ENCODE measurements at regions not wholly inside any gene's neighbourhood (a gene's known extent, or its start where the extent isn't known, plus 50 kb on each side); places are given as distances from the start of the nearest gene placed in this dataset.
"Not testable (repeated sequence)": the region's sequence is repeated elsewhere in the genome, so short reads cannot be mapped to it uniquely, and the experiment has no call there.

GRCh38 chr1:96425382-96426129 is 296.0 kb upstream of the PTBP2 start:
- H3K4me1 ChIP-seq (ENCODE audit: control insufficient read depth, insufficient read depth, low read length): no peaks in the 10 kb centered on the region
- no peaks in the 10 kb centered on the region for H3K27me3 ChIP-seq (ENCODE audit: control insufficient read depth, insufficient read depth, low read length)
- no CpG with 5 or more reads among the region's 5 CpGs for WGBS (ENCODE audit: insufficient coverage, insufficient read length)
- no peaks in the 10 kb centered on the region for H3K9me3 ChIP-seq (ENCODE audit: control insufficient read depth, insufficient read depth, low read length)
- no peak overlapping the region for H3K27ac ChIP-seq (ENCODE audit: low read length)
- H3K4me3 ChIP-seq (ENCODE audit: low read length): no peak overlapping the region
- no peak for DNase-seq (ENCODE audit: low read depth, low spot score)
- no peaks in the 10 kb centered on the region for H3K36me3 ChIP-seq (ENCODE audit: control insufficient read depth, insufficient read depth, low read length)

GRCh38 chr1:96427616-96428015 is 294.0 kb upstream of the PTBP2 start:
- no CpG with 5 or more reads among the region's 2 CpGs for WGBS (ENCODE audit: insufficient coverage, insufficient read length)
- DNase-seq (ENCODE audit: low read depth, low spot score): no peak
- no peaks in the 10 kb centered on the region for H3K4me1 ChIP-seq (ENCODE audit: control insufficient read depth, insufficient read depth, low read length)
- no peaks in the 10 kb centered on the region for H3K9me3 ChIP-seq (ENCODE audit: control insufficient read depth, insufficient read depth, low read length)
- H3K36me3 ChIP-seq (ENCODE audit: control insufficient read depth, insufficient read depth, low read length): no peaks in the 10 kb centered on the region
- no peaks in the 10 kb centered on the region for H3K27me3 ChIP-seq (ENCODE audit: control insufficient read depth, insufficient read depth, low read length)
- no peak overlapping the region for H3K4me3 ChIP-seq (ENCODE audit: low read length)
- no peak overlapping the region for H3K27ac ChIP-seq (ENCODE audit: low read length)

- H3K27me3 ChIP-seq (ENCODE audit: control insufficient read depth, insufficient read depth, low read length): no peaks in the 10 kb centered on the region
- H3K36me3 ChIP-seq (ENCODE audit: control insufficient read depth, insufficient read depth, low read length): no peaks in the 10 kb centered on the region
- no peak overlapping the region for H3K4me3 ChIP-seq (ENCODE audit: low read length)
- whole genome bisulfite sequencing (ENCODE audit: insufficient coverage, insufficient read length): no CpG with 5 or more reads among the region's 1 CpG
- no peaks in the 10 kb centered on the region for H3K4me1 ChIP-seq (ENCODE audit: control insufficient read depth, insufficient read depth, low read length)
- DNase-seq (ENCODE audit: low read depth, low spot score): no peak
- H3K27ac ChIP-seq (ENCODE audit: low read length): no peak overlapping the region
- no peaks in the 10 kb centered on the region for H3K9me3 ChIP-seq (ENCODE audit: control insufficient read depth, insufficient read depth, low read length)
These were observed 276.3 kb upstream of the PTBP2 start for GRCh38 chr1:96445302-96445701.

- H3K27me3 ChIP-seq (ENCODE audit: control insufficient read depth, insufficient read depth, low read length): no peaks in the 10 kb centered on the region
- H3K36me3 ChIP-seq (ENCODE audit: control insufficient read depth, insufficient read depth, low read length): no peaks in the 10 kb centered on the region
- WGBS (ENCODE audit: insufficient coverage, insufficient read length): no CpG with 5 or more reads among the region's 3 CpGs
- H3K4me3 ChIP-seq (ENCODE audit: low read length): no peak overlapping the region
- no peak overlapping the region for H3K27ac ChIP-seq (ENCODE audit: low read length)
- no peaks in the 10 kb centered on the region for H3K9me3 ChIP-seq (ENCODE audit: control insufficient read depth, insufficient read depth, low read length)
- no peak for DNase-seq (ENCODE audit: low read depth, low spot score)
- peaks cover 7% of the 10 kb centered on the region for H3K4me1 ChIP-seq (ENCODE audit: control insufficient read depth, insufficient read depth, low read length)
These were observed 257.5 kb upstream of the PTBP2 start for GRCh38 chr1:96464066-96464465.

- no peaks in the 10 kb centered on the region for H3K9me3 ChIP-seq (ENCODE audit: control insufficient read depth, insufficient read depth, low read length)
- H3K4me1 ChIP-seq (ENCODE audit: control insufficient read depth, insufficient read depth, low read length): peaks cover 7% of the 10 kb centered on the region
- H3K36me3 ChIP-seq (ENCODE audit: control insufficient read depth, insufficient read depth, low read length): no peaks in the 10 kb centered on the region
- H3K4me3 ChIP-seq (ENCODE audit: low read length): no peak overlapping the region
- H3K27me3 ChIP-seq (ENCODE audit: control insufficient read depth, insufficient read depth, low read length): no peaks in the 10 kb centered on the region
- no peak overlapping the region for H3K27ac ChIP-seq (ENCODE audit: low read length)
- no peak for DNase-seq (ENCODE audit: low read depth, low spot score)
- no CpG with 5 or more reads among the region's 5 CpGs for WGBS (ENCODE audit: insufficient coverage, insufficient read length)
These were observed 257.1 kb upstream of the PTBP2 start for GRCh38 chr1:96464522-96464921.

GRCh38 chr1:96464991-96465390 is 256.6 kb upstream of the PTBP2 start:
- Histone ChIP-seq H3K27ac (ENCODE audit: low read length) (no peak overlapping the region), H3K27me3 (ENCODE audit: control insufficient read depth, insufficient read depth, low read length) (no peaks in the 10 kb centered on the region), H3K9me3 (ENCODE audit: control insufficient read depth, insufficient read depth, low read length) (no peaks in the 10 kb centered on the region), H3K36me3 (ENCODE audit: control insufficient read depth, insufficient read depth, low read length) (no peaks in the 10 kb centered on the region), H3K4me3 (ENCODE audit: low read length) (no peak overlapping the region), H3K4me1 (ENCODE audit: control insufficient read depth, insufficient read depth, low read length) (peaks cover 7% of the 10 kb centered on the region)
- no CpG with 5 or more reads among the region's 3 CpGs for WGBS (ENCODE audit: insufficient coverage, insufficient read length)
- DNase-seq (ENCODE audit: low read depth, low spot score): no peak

- Histone ChIP-seq H3K36me3 (ENCODE audit: control insufficient read depth, insufficient read depth, low read length) (no peaks in the 10 kb centered on the region), H3K9me3 (ENCODE audit: control insufficient read depth, insufficient read depth, low read length) (no peaks in the 10 kb centered on the region), H3K4me1 (ENCODE audit: control insufficient read depth, insufficient read depth, low read length) (peaks cover 7% of the 10 kb centered on the region), H3K27me3 (ENCODE audit: control insufficient read depth, insufficient read depth, low read length) (no peaks in the 10 kb centered on the region), H3K4me3 (ENCODE audit: low read length) (no peak overlapping the region), H3K27ac (ENCODE audit: low read length) (no peak overlapping the region)
- WGBS (ENCODE audit: insufficient coverage, insufficient read length): no CpG with 5 or more reads among the region's 8 CpGs
- DNase-seq (ENCODE audit: low read depth, low spot score): no peak
These were observed 256.1 kb upstream of the PTBP2 start for GRCh38 chr1:96465441-96465840.

GRCh38 chr1:96466842-96467241 is 254.7 kb upstream of the PTBP2 start:
- no peaks in the 10 kb centered on the region for H3K9me3 ChIP-seq (ENCODE audit: control insufficient read depth, insufficient read depth, low read length)
- no peak overlapping the region for H3K27ac ChIP-seq (ENCODE audit: low read length)
- no peak overlapping the region for H3K4me3 ChIP-seq (ENCODE audit: low read length)
- peaks cover 7% of the 10 kb centered on the region for H3K4me1 ChIP-seq (ENCODE audit: control insufficient read depth, insufficient read depth, low read length)
- H3K36me3 ChIP-seq (ENCODE audit: control insufficient read depth, insufficient read depth, low read length): no peaks in the 10 kb centered on the region
- WGBS (ENCODE audit: insufficient coverage, insufficient read length): no CpG with 5 or more reads among the region's 1 CpG
- peaks cover 1% of the 10 kb centered on the region; the same call in 1 of the 2 replicates for H3K27me3 ChIP-seq (ENCODE audit: control insufficient read depth, insufficient read depth, low read length)
- DNase-seq (ENCODE audit: low read depth, low spot score): no peak

GRCh38 chr1:96469726-96470125 is 251.9 kb upstream of the PTBP2 start:
- peaks cover 28% of the 10 kb centered on the region for H3K27me3 ChIP-seq (ENCODE audit: control insufficient read depth, insufficient read depth, low read length)
- H3K27ac ChIP-seq (ENCODE audit: low read length); H3K9me3 ChIP-seq (ENCODE audit: control insufficient read depth, insufficient read depth, low read length); H3K4me3 ChIP-seq (ENCODE audit: low read length); H3K4me1 ChIP-seq (ENCODE audit: control insufficient read depth, insufficient read depth, low read length); DNase-seq (ENCODE audit: low read depth, low spot score); H3K36me3 ChIP-seq (ENCODE audit: control insufficient read depth, insufficient read depth, low read length): not testable (repeated sequence)
- WGBS (ENCODE audit: insufficient coverage, insufficient read length): no CpG with 5 or more reads among the region's 24 CpGs

GRCh38 chr1:96472471-96472870 is 249.1 kb upstream of the PTBP2 start:
- H3K4me3 ChIP-seq (ENCODE audit: low read length): no peak overlapping the region
- H3K27me3 ChIP-seq (ENCODE audit: control insufficient read depth, insufficient read depth, low read length): peaks cover 43% of the 10 kb centered on the region
- 0 out of 2 replicates have a peak, but pooled peaks cover 2% of the 10 kb centered on the region for H3K4me1 ChIP-seq (ENCODE audit: control insufficient read depth, insufficient read depth, low read length)
- no peaks in the 10 kb centered on the region for H3K9me3 ChIP-seq (ENCODE audit: control insufficient read depth, insufficient read depth, low read length)
- H3K36me3 ChIP-seq (ENCODE audit: control insufficient read depth, insufficient read depth, low read length): no peaks in the 10 kb centered on the region
- DNase-seq (ENCODE audit: low read depth, low spot score): no peak
- H3K27ac ChIP-seq (ENCODE audit: low read length): no peak overlapping the region

GRCh38 chr1:96473791-96474434 is 247.7 kb upstream of the PTBP2 start:
- Histone ChIP-seq H3K27me3 (ENCODE audit: control insufficient read depth, insufficient read depth, low read length) (peaks cover 55% of the 10 kb centered on the region), H3K4me3 (ENCODE audit: low read length) (no peak overlapping the region), H3K27ac (ENCODE audit: low read length) (no peak overlapping the region), H3K9me3 (ENCODE audit: control insufficient read depth, insufficient read depth, low read length) (no peaks in the 10 kb centered on the region), H3K36me3 (ENCODE audit: control insufficient read depth, insufficient read depth, low read length) (no peaks in the 10 kb centered on the region), H3K4me1 (ENCODE audit: control insufficient read depth, insufficient read depth, low read length) (0 out of 2 replicates have a peak, but pooled peaks cover 2% of the 10 kb centered on the region)
- no peak for DNase-seq (ENCODE audit: low read depth, low spot score)
- WGBS (ENCODE audit: insufficient coverage, insufficient read length): no CpG with 5 or more reads among the region's 9 CpGs

Measured in iPS DF 6.9 (cell line).